ENCODE measurements at regions not wholly inside any gene's neighbourhood (a gene's known extent, or its start where the extent isn't known, plus 50 kb on each side); places are given as distances from the start of the nearest gene placed in this dataset.

GRCh38 chr7:35477609-35478008, 217.3 kb downstream of the HERPUD2 start:
- TF ChIP-seq BHLHE40 (IDR thresholded peaks at IDR 0.05; ENCODE audit: low read depth, low read length) (no peak), MAZ (IDR thresholded peaks at IDR 0.05; ENCODE audit: borderline replicate concordance, low read depth, low read length) (no peak)
- Histone ChIP-seq H3K79me1 (ENCODE audit: low read depth in 1 of 2, low read length in 2 of 2) (no peaks in the 10 kb centered on the region), H3K36me3 (ENCODE audit: control insufficient read depth, insufficient read depth, low read length) (no peaks in the 10 kb centered on the region), H3K9me3 (ENCODE audit: control insufficient read depth, insufficient read depth, low read length) (no peaks in the 10 kb centered on the region), H3K27ac (ENCODE audit: insufficient read depth, low read length) (no peak overlapping the region), H4K91ac (ENCODE audit: insufficient read depth, low read depth, low read length) (no peak overlapping the region), H4K20me1 (ENCODE audit: insufficient read depth, low read length) (no peaks in the 10 kb centered on the region), H2AFZ (replicated peaks; ENCODE audit: low read length, poor library complexity) (no peak overlapping the region), H3K27me3 (ENCODE audit: control insufficient read depth, insufficient read depth, low read length) (no peaks in the 10 kb centered on the region), H3K4me2 (ENCODE audit: low read depth, low read length) (no peak overlapping the region), H4K8ac (ENCODE audit: low read depth in 2 of 2, low read length in 2 of 2) (no peak overlapping the region), H2BK120ac (ENCODE audit: low read depth, low read length) (no peak overlapping the region), H2AK5ac (ENCODE audit: low read depth, low read length) (no peak overlapping the region), H4K5ac (ENCODE audit: low read depth, low read length) (no peak overlapping the region), H3K56ac (ENCODE audit: extremely low read depth, insufficient read depth, low read length) (no peak overlapping the region), H3K23ac (ENCODE audit: low read depth, low read length) (no peak overlapping the region), H2BK5ac (ENCODE audit: low read depth, low read length, poor library complexity, severe bottlenecking) (no peak overlapping the region), H2AK9ac (replicated peaks; ENCODE audit: low read depth, low read length, poor library complexity) (no peak overlapping the region), H3K9me1 (ENCODE audit: insufficient read depth, low read length) (no peaks in the 10 kb centered on the region), H3K14ac (replicated peaks; ENCODE audit: low read depth, low read length) (no peak overlapping the region), H3K4me1 (ENCODE audit: control insufficient read depth, insufficient read depth, low read length) (no peaks in the 10 kb centered on the region), H2BK20ac (ENCODE audit: low read depth, low read length) (no peak overlapping the region), H3K9ac (ENCODE audit: low read depth, low read length) (no peak overlapping the region), H3K4me3 (ENCODE audit: insufficient read depth, low read depth, low read length) (no peak overlapping the region), H3K18ac (ENCODE audit: low read depth, low read length) (no peak overlapping the region), H3K4ac (ENCODE audit: low read depth, low read length) (no peak overlapping the region), H2BK15ac (ENCODE audit: low read depth, low read length) (no peak overlapping the region)
- POLR2A ChIA-PET (ENCODE audit: unreplicated experiment) = no interaction called here
- ATAC-seq (ENCODE audit: low read depth) = no peak
- no peak for DNase-seq
- WGBS, 2 experiments (ENCODE audit: extremely low coverage in 2 of 2, insufficient read length in 1 of 2) = no CpG with 5 or more reads among the region's 6 CpGs
- in situ Hi-C loops (cut with MboI; ENCODE audit: low sequenced_read_pairs) = no loop called here
- intact Hi-C loops (cut with micrococcal nuclease) = no loop called here
- BruUV-seq (replicated peaks) = no TSS peak
- CTCF ChIA-PET = no interaction called here
- dilution Hi-C loops (cut with HindIII; ENCODE audit: low sequenced_read_pairs, unreplicated experiment) = no loop called here

Measured in IMR-90 (cell line).